ENCODE measurements at regions not wholly inside any gene's neighbourhood (a gene's known extent, or its start where the extent isn't known, plus 50 kb on each side); places are given as distances from the start of the nearest gene placed in this dataset.
A peak's percentile ranks its signal among the peaks of the same experiment; 100 is the strongest.
"Not testable (repeated sequence)": the region's sequence is repeated elsewhere in the genome, so short reads cannot be mapped to it uniquely, and the experiment has no call there.

DNA sequence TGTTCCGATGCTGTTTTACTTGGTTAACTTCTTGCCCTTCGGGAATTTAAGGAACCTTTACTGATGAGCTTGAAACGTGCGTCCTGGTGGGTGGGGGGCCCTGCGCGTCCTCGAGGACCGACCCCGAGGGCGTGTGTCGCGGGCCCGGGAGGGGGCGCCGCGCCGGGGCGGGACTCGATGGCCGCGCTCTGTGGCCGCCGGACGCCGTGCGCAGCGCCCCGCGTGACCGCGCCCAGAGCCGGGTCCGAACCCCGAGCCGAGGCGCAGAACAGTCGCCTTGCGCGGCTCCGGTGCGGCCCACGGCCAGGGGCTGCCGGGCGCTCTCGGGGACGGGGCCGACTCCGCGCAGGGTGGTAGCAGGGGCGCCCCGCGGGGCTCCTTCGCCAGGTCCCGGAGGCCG, 4053.5 kb upstream of the TPTE start:
- not testable (repeated sequence) for H3K9me3 Mint-ChIP-seq, H3K27me3 Mint-ChIP-seq, H3K27ac Mint-ChIP-seq, H3K4me1 Mint-ChIP-seq, H3K4me3 Mint-ChIP-seq, ATAC-seq, H3K36me3 Mint-ChIP-seq

DNA sequence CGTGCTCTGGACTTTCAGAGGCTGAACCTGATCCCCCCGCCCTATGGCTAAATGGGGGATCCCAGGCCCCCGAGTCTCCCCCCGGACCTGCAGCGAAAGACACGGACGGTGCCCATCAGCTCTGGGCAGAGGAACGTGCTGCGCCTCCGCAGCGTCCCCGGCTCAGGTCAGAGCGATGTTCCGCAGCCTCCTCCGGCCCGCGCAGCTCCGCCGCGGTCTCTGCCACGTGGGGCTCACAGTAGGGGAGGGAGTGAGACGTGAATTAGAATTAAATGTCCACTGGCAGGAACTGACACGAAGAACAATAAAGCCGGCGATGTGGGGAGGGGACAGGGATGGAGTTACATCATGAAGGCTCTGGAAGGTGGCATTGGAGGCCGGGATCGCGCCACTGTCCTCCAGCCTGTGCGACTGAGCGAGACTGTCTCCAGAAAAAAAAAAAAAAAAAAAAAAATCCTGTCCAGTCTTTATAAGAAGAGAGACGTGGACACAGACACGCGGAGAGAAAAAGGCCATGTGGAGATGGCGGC, 4053.0 kb upstream of the TPTE start:
- not testable (repeated sequence) for H3K4me3 Mint-ChIP-seq, H3K9me3 Mint-ChIP-seq, ATAC-seq, H3K27ac Mint-ChIP-seq, H3K27me3 Mint-ChIP-seq, H3K4me1 Mint-ChIP-seq, H3K36me3 Mint-ChIP-seq

DNA sequence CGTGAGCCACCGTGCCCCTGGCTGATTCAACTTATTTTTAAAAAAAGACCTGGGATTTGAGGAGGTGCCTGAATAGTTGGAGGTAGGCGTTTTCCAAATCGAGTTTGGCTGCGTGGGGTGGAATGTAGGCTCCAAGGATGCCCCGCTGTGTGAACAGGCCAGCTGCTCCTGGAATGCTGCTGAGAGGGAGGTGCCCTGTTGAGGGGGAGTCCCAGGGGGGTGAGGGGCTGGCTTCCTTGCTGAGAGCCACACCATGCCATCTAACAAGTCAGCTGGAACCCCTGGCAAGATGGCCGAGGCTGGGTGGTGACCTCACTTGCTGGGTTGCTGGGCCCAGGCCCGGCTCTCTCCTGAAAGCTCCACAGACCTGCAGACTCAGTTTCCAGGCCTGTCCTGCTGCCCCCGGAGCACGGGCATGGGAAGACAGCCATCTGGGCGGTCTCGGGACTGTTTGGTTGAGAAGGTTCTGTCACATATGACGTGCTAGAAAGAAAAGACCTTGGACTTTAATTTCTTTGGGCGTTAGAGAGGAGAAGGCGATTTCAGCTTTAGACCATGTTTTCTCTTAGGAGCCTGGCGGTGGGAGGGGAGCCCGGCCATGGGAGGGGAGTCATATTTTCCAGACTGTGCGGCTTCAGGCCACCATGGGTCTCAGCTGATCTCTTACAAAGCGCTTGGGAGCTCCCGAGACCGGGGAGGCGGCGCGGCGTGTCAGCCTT, 4047.0 kb upstream of the TPTE start:
- not testable (repeated sequence) for ATAC-seq, H3K27me3 Mint-ChIP-seq, H3K4me1 Mint-ChIP-seq, H3K36me3 Mint-ChIP-seq, H3K4me3 Mint-ChIP-seq, H3K9me3 Mint-ChIP-seq, H3K27ac Mint-ChIP-seq

GRCh38 chr21:6481116-6481515, 4040.3 kb upstream of the TPTE start:
- H3K4me3 Mint-ChIP-seq, H3K27me3 Mint-ChIP-seq, H3K9me3 Mint-ChIP-seq, H3K4me1 Mint-ChIP-seq, ATAC-seq, H3K27ac Mint-ChIP-seq, H3K36me3 Mint-ChIP-seq: not testable (repeated sequence)

GRCh38 chr21:6482616-6483015, 4038.8 kb upstream of the TPTE start:
- not testable (repeated sequence) for H3K4me1 Mint-ChIP-seq, H3K27me3 Mint-ChIP-seq, H3K9me3 Mint-ChIP-seq, H3K27ac Mint-ChIP-seq, ATAC-seq, H3K36me3 Mint-ChIP-seq, H3K4me3 Mint-ChIP-seq

GRCh38 chr21:6483645-6484044, 4037.7 kb upstream of the TPTE start:
- not testable (repeated sequence) for H3K36me3 Mint-ChIP-seq, H3K27ac Mint-ChIP-seq, H3K4me3 Mint-ChIP-seq, H3K9me3 Mint-ChIP-seq, H3K27me3 Mint-ChIP-seq, H3K4me1 Mint-ChIP-seq, ATAC-seq

DNA sequence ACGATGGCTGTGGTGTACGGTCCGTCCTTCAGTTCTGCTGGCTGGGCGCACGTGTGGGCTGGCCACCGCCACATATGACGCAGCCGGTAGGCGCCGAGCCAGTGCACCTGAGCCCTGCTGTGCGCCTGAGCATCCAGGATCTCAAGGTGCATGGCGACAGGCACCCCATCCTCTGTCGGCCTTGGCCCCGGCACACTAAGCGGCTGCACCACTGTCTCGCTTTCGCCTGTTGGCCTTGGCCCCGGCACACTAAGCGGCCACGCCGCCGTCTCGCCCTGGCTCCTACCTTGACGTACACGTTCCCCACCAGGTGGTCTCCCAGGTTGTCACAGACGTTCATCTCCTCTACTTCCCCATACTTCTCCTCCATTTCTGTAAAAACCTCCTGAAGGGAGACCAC, 4034.6 kb upstream of the TPTE start:
- H3K27me3 Mint-ChIP-seq, H3K27ac Mint-ChIP-seq, H3K36me3 Mint-ChIP-seq, H3K4me1 Mint-ChIP-seq, H3K4me3 Mint-ChIP-seq, ATAC-seq, H3K9me3 Mint-ChIP-seq: not testable (repeated sequence)

GRCh38 chr21:6492691-6493090, 4028.7 kb upstream of the TPTE start:
- not testable (repeated sequence) for H3K27ac Mint-ChIP-seq, ATAC-seq, H3K4me3 Mint-ChIP-seq

GRCh38 chr21:6493957-6494356, 4027.4 kb upstream of the TPTE start:
- H3K9me3 Mint-ChIP-seq, H3K4me1 Mint-ChIP-seq, ATAC-seq, H3K27me3 Mint-ChIP-seq, H3K27ac Mint-ChIP-seq, H3K4me3 Mint-ChIP-seq, H3K36me3 Mint-ChIP-seq: not testable (repeated sequence)

More at GRCh38 chr21:6492691-6493090, 4028.7 kb upstream of the TPTE start:
- not testable (repeated sequence) for H3K27me3 Mint-ChIP-seq, H3K4me1 Mint-ChIP-seq, H3K36me3 Mint-ChIP-seq, H3K9me3 Mint-ChIP-seq

GRCh38 chr21:6496356-6496755, 4025.0 kb upstream of the TPTE start:
- ATAC-seq, H3K4me1 Mint-ChIP-seq, H3K9me3 Mint-ChIP-seq: not testable (repeated sequence)

DNA sequence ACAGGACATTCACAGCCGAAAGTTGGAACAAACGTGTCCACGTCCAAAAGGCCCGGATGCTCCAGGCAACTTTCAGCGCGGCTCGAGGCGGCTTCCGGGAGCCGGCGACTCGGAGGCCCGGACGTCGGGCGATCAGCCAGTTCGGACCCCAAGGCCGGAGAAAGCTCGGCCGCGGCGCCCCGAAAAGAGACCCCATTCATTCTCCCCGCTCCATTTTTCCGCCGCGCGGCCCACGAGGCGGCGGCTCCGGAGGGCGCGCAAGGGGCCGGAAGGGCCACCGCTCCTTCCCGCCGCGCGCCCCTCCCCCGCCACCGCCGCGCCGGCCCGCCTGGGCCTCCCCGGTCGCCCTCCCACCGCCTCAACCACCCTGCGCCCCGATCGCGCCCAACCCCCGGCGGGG, 4022.7 kb upstream of the TPTE start:
- H3K27ac Mint-ChIP-seq, ATAC-seq, H3K36me3 Mint-ChIP-seq, H3K4me3 Mint-ChIP-seq, H3K4me1 Mint-ChIP-seq, H3K27me3 Mint-ChIP-seq, H3K9me3 Mint-ChIP-seq: not testable (repeated sequence)

More at GRCh38 chr21:6496356-6496755, 4025.0 kb upstream of the TPTE start:
- not testable (repeated sequence) for H3K27ac Mint-ChIP-seq, H3K36me3 Mint-ChIP-seq, H3K27me3 Mint-ChIP-seq, H3K4me3 Mint-ChIP-seq

DNA sequence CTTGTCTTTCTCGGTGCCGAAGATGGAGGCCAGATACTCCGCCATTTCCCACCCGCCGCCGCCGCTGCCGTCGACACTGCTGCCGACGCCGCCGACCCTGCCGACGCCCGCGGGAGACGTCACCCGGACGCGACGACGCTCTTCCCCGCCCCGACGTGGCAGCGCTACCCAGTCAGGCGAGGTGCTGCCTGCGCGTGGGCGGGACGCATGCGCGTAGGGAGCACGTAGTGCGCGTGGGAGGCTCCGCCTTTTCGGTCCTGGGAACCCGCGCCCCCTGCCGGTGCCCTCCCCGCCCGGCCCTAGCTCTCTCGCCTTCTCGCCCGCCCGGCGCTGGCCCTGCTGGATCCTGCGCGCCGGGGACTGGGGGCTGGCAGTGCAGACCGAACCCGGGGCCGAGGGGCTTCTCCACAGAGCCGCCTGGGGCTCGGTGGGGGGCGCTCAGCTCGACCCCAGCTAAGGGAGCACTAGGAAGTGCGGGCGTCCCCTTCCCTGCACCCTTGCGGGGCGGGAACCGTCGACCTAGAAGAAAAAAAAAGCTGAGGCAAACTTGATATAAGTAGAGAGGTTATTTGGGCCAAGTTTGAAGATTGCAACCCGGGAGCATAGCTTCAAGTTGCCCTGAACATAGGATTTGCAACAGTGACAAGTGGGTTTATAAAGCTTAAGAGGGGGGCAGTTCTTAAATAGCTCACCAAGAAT, 4022.1 kb upstream of the TPTE start:
- H3K9me3 Mint-ChIP-seq, H3K4me1 Mint-ChIP-seq, H3K36me3 Mint-ChIP-seq: not testable (repeated sequence)

DNA sequence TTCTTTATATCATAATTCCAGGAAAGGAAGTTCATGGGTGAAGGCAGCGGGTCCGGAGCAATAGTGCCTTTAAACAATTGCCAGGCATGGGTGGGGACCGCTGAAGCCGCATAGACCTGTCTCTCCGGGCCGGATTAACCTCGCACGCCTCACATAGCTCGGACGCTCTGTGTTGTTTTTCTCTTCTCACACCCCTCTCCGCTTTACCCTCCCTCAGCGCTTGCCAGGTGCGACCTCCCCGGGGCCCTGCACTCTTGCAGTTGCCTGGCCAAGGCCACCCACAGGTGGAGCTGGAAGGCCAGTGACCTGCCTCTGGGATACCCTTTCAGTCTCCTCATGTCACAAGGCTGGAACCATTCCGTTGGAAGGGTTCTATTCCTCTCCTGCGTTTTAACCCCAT, 4021.5 kb upstream of the TPTE start:
- peak; percentile 36 for ATAC-seq
- not testable (repeated sequence) for H3K27ac Mint-ChIP-seq

More for the DNA sequence above, 4022.1 kb upstream of the TPTE start:
- not testable (repeated sequence) for H3K27ac Mint-ChIP-seq, H3K27me3 Mint-ChIP-seq, H3K4me3 Mint-ChIP-seq
- ATAC-seq = peak; percentile 94

GRCh38 chr21:6500681-6501080, 4020.7 kb upstream of the TPTE start:
- H3K27ac Mint-ChIP-seq, H3K4me3 Mint-ChIP-seq, H3K36me3 Mint-ChIP-seq, H3K9me3 Mint-ChIP-seq, H3K27me3 Mint-ChIP-seq, H3K4me1 Mint-ChIP-seq: not testable (repeated sequence)
- ATAC-seq = peak; percentile 39

More for the DNA sequence above, 4021.5 kb upstream of the TPTE start:
- H3K36me3 Mint-ChIP-seq, H3K9me3 Mint-ChIP-seq, H3K4me1 Mint-ChIP-seq, H3K27me3 Mint-ChIP-seq, H3K4me3 Mint-ChIP-seq: not testable (repeated sequence)

DNA sequence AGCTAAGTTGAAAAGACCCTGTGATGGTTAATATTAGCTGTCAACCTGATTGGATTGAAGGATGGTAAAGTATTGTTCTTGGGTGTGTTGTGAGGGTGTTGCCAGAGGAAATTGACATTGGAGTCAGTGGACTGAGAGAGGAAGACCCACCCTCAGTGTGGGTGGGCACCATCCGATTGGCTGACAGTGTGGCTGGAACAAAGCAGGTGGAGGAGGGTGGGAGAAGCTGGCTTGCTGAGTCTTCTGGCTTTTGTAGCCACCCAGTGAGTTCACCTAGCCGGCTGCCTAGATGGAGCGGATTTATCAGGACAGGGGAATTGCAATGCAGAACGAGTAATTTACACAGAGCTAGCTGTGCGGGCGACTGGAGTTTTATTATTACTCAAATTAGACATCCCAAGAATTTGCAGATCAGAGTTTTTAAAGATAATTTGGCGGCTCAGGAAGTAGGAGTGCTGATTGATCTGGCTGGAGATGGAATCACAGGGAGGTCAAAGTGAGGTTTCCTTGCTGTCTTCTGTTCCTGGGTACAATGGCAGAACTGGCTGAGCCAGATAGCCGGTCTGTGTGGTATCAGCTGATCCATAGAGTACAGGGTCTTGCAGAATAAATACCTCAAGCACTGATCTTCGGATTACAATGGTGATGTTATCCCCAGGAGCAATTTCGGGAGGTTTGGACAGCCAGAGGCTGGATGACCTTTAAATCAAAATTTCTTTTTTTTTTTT, 4015.1 kb upstream of the TPTE start:
- not testable (repeated sequence) for H3K27me3 Mint-ChIP-seq, H3K4me1 Mint-ChIP-seq, H3K9me3 Mint-ChIP-seq, H3K36me3 Mint-ChIP-seq, H3K27ac Mint-ChIP-seq, H3K4me3 Mint-ChIP-seq, ATAC-seq

DNA sequence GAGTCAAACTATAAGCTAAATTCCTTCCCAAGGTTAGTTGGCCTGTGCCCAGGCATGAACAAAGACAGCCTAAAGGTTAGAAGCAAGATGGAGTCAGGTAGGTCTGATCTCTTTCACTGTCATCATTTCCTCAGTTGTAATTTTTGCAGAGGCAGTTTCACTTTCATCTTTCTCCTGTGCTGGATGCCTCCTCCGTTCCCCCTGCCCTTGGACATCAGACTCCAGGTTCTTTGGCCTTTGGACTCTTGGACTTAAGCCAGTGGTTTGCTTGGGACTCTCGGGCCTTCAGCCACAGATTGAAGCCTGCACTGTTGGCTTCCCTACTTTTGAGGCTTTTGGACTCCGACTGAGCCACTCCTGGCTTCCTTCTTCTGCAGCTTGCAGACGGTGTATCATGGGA, 4013.8 kb upstream of the TPTE start:
- H3K27me3 Mint-ChIP-seq, H3K4me3 Mint-ChIP-seq, H3K4me1 Mint-ChIP-seq, H3K36me3 Mint-ChIP-seq, H3K27ac Mint-ChIP-seq, ATAC-seq, H3K9me3 Mint-ChIP-seq: not testable (repeated sequence)

All from stimulated activated memory B cell treated with anti-CD40 and anti-IgM and Interleukin-4, amounts not matched to agents 10 μg/mL and 1 μg/mL and 100 μg/mL, for 72 hours (primary cell).